ENCODE measurements at regions not wholly inside any gene's neighbourhood (a gene's known extent, or its start where the extent isn't known, plus 50 kb on each side); places are given as distances from the start of the nearest gene placed in this dataset.
"Not testable (repeated sequence)": the region's sequence is repeated elsewhere in the genome, so short reads cannot be mapped to it uniquely, and the experiment has no call there.

- BruUV-seq (replicated peaks), result no TSS peak
- no peaks in the 10 kb centered on the region for H4K20me1 ChIP-seq (ENCODE audit: low read length)
- no peaks in the 10 kb centered on the region for H3F3A ChIP-seq (ENCODE audit: low read length, unreplicated experiment)
- ChIA-PET POLR2A (ENCODE audit: unreplicated experiment) (no interaction called here), CTCF (no interaction called here)
- no peak overlapping the region for H3K4me3 ChIP-seq (ENCODE audit: low read length)
- ATAC-seq (no peak), DNase-seq (no peak)
- H3K4me1 ChIP-seq (ENCODE audit: insufficient read depth, low read length), result no peaks in the 10 kb centered on the region
- intact Hi-C loops (cut with micrococcal nuclease), result no loop called here
- H3K9ac ChIP-seq (ENCODE audit: low read length), result no peak overlapping the region
- H3K36me3 ChIP-seq (ENCODE audit: low read depth, low read length), result no peaks in the 10 kb centered on the region
- H3K4me2 ChIP-seq (ENCODE audit: low read length), result no peak overlapping the region
- no peaks in the 10 kb centered on the region for H3K79me2 ChIP-seq (ENCODE audit: low read length)
- H2AFZ ChIP-seq (ENCODE audit: low read length), result no peak overlapping the region
- no peaks in the 10 kb centered on the region for H3K9me2 ChIP-seq (replicated peaks; ENCODE audit: low read length)
- no peaks in the 10 kb centered on the region for H3K9me3 ChIP-seq (ENCODE audit: low read length)
- H3K27me3 ChIP-seq (ENCODE audit: low read length), result 0 out of 2 replicates have a peak, but pooled peaks cover 3% of the 10 kb centered on the region
- no peak for TF ChIP-seq EZH2 (IDR thresholded peaks at IDR 0.05; ENCODE audit: low read length, unreplicated experiment)
- H3K27ac ChIP-seq (ENCODE audit: low read length), result no peak overlapping the region
Measured at GRCh38 chr10:46175296-46175695, 111.5 kb upstream of the ANTXRL start.

DNA sequence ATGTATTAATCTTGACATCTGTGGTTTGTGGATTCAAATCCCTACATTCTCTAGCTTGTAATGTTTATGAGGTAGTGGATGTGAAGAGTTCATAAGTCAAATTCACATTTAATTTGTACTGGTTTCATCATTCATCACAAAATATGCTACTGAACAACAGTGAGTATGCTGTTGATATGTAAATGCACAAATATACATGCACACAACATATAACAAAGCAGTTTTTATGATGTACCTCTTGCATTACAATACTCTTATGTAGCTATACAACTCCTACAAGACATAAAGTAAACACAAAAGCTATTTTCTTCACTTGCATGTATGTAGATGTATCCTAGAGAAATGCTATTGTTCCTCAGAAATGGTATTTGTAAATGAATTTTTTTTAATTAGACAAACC, 111.0 kb upstream of the ANTXRL start:
- no TSS peak for BruUV-seq (replicated peaks)
- no peaks in the 10 kb centered on the region for H3K36me3 ChIP-seq (ENCODE audit: low read depth, low read length)
- H3K79me2 ChIP-seq (ENCODE audit: low read length), result no peaks in the 10 kb centered on the region
- no peak overlapping the region for H3K9ac ChIP-seq (ENCODE audit: low read length)
- intact Hi-C loops (cut with micrococcal nuclease), result no loop called here
- H3K27me3 ChIP-seq (ENCODE audit: low read length), result 0 out of 2 replicates have a peak, but pooled peaks cover 3% of the 10 kb centered on the region
- ChIA-PET CTCF (no interaction called here), POLR2A (ENCODE audit: unreplicated experiment) (no interaction called here)
- no peak overlapping the region for H3K4me3 ChIP-seq (ENCODE audit: low read length)
- H2AFZ ChIP-seq (ENCODE audit: low read length), result no peak overlapping the region
- no peak overlapping the region for H3K4me2 ChIP-seq (ENCODE audit: low read length)
- H3K9me3 ChIP-seq (ENCODE audit: low read length), result no peaks in the 10 kb centered on the region
- DNase-seq (no peak), ATAC-seq (no peak)
- no peaks in the 10 kb centered on the region for H3F3A ChIP-seq (ENCODE audit: low read length, unreplicated experiment)
- no peak for TF ChIP-seq EZH2 (IDR thresholded peaks at IDR 0.05; ENCODE audit: low read length, unreplicated experiment)
- TF ChIP-seq EZH2phosphoT487 (IDR thresholded peaks at IDR 0.05; ENCODE audit: borderline replicate concordance, low read length), result no peak
- TF ChIP-seq, protein P1, sequence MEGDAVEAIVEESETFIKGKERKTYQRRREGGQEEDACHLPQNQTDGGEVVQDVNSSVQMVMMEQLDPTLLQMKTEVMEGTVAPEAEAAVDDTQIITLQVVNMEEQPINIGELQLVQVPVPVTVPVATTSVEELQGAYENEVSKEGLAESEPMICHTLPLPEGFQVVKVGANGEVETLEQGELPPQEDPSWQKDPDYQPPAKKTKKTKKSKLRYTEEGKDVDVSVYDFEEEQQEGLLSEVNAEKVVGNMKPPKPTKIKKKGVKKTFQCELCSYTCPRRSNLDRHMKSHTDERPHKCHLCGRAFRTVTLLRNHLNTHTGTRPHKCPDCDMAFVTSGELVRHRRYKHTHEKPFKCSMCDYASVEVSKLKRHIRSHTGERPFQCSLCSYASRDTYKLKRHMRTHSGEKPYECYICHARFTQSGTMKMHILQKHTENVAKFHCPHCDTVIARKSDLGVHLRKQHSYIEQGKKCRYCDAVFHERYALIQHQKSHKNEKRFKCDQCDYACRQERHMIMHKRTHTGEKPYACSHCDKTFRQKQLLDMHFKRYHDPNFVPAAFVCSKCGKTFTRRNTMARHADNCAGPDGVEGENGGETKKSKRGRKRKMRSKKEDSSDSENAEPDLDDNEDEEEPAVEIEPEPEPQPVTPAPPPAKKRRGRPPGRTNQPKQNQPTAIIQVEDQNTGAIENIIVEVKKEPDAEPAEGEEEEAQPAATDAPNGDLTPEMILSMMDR (conservative IDR thresholded peaks at IDR 0.05; ENCODE audit: low read depth, low read length), result no peak
- no peaks in the 10 kb centered on the region for H3K9me2 ChIP-seq (replicated peaks; ENCODE audit: low read length)
- H4K20me1 ChIP-seq (ENCODE audit: low read length), result no peaks in the 10 kb centered on the region
- no peak overlapping the region for H3K27ac ChIP-seq (ENCODE audit: low read length)
- no peaks in the 10 kb centered on the region for H3K4me1 ChIP-seq (ENCODE audit: insufficient read depth, low read length)

- H3K79me2 ChIP-seq (ENCODE audit: low read length); H3K9me2 ChIP-seq (replicated peaks; ENCODE audit: low read length); H4K20me1 ChIP-seq (ENCODE audit: low read length); H3K27ac ChIP-seq (ENCODE audit: low read length); H3K4me2 ChIP-seq (ENCODE audit: low read length); BruUV-seq (replicated peaks); H3K4me1 ChIP-seq (ENCODE audit: insufficient read depth, low read length); H3K36me3 ChIP-seq (ENCODE audit: low read depth, low read length); intact Hi-C loops (cut with micrococcal nuclease); H3K27me3 ChIP-seq (ENCODE audit: low read length); H3F3A ChIP-seq (ENCODE audit: low read length, unreplicated experiment); H3K4me3 ChIP-seq (ENCODE audit: low read length); ATAC-seq; CTCF ChIA-PET; POLR2A ChIA-PET (ENCODE audit: unreplicated experiment); H3K9ac ChIP-seq (ENCODE audit: low read length); H2AFZ ChIP-seq (ENCODE audit: low read length); H3K9me3 ChIP-seq (ENCODE audit: low read length); DNase-seq: not testable (repeated sequence)
Measured at GRCh38 chr10:46187431-46187830, 99.4 kb upstream of the ANTXRL start.

- Histone ChIP-seq H3F3A (ENCODE audit: low read length, unreplicated experiment) (no peaks in the 10 kb centered on the region), H3K9me2 (replicated peaks; ENCODE audit: low read length) (no peaks in the 10 kb centered on the region), H3K4me2 (ENCODE audit: low read length) (no peak overlapping the region), H3K36me3 (ENCODE audit: low read depth, low read length) (no peaks in the 10 kb centered on the region), H3K27me3 (ENCODE audit: low read length) (no peaks in the 10 kb centered on the region), H3K79me2 (ENCODE audit: low read length) (no peaks in the 10 kb centered on the region), H3K9ac (ENCODE audit: low read length) (no peak overlapping the region), H3K4me1 (ENCODE audit: insufficient read depth, low read length) (no peaks in the 10 kb centered on the region), H4K20me1 (ENCODE audit: low read length) (no peaks in the 10 kb centered on the region), H3K27ac (ENCODE audit: low read length) (no peak overlapping the region), H2AFZ (ENCODE audit: low read length) (no peak overlapping the region), H3K9me3 (ENCODE audit: low read length) (no peaks in the 10 kb centered on the region), H3K4me3 (ENCODE audit: low read length) (no peak overlapping the region)
- CTCF ChIA-PET, result no interaction called here
- no TSS peak for BruUV-seq (replicated peaks)
- intact Hi-C loops (cut with micrococcal nuclease), result no loop called here
- POLR2A ChIA-PET (ENCODE audit: unreplicated experiment), result no interaction called here
- TF ChIP-seq EZH2phosphoT487 (IDR thresholded peaks at IDR 0.05; ENCODE audit: borderline replicate concordance, low read length) (no peak), EZH2 (IDR thresholded peaks at IDR 0.05; ENCODE audit: low read length, unreplicated experiment) (no peak)
- TF ChIP-seq, protein P1 (conservative IDR thresholded peaks at IDR 0.05; ENCODE audit: low read depth, low read length), result no peak
- ATAC-seq (no peak), DNase-seq (no peak)
Measured at GRCh38 chr10:46197050-46197449, 89.7 kb upstream of the ANTXRL start.

All from PC-3 (cell line).